ENCODE measurements at regions not wholly inside any gene's neighbourhood (a gene's known extent, or its start where the extent isn't known, plus 50 kb on each side); places are given as distances from the start of the nearest gene placed in this dataset.

- DNase-seq (ENCODE audit: low read depth in 1 of 2, low spot score in 1 of 2): no peak
These were observed 2412.4 kb downstream of the PCDH9 start for GRCh38 chr13:64817691-64818090.

- no peak for DNase-seq (ENCODE audit: low read depth in 1 of 2, low spot score in 1 of 2)
These were observed 2419.4 kb downstream of the PCDH9 start for GRCh38 chr13:64810750-64811149.

- no peak for DNase-seq (ENCODE audit: low read depth in 1 of 2, low spot score in 1 of 2)
These were observed 2421.4 kb downstream of the PCDH9 start for GRCh38 chr13:64808704-64809103.

- no peak for DNase-seq (ENCODE audit: low read depth in 1 of 2, low spot score in 1 of 2)
These were observed 2428.4 kb downstream of the PCDH9 start for GRCh38 chr13:64801768-64802167.

- no peak for DNase-seq (ENCODE audit: low read depth in 1 of 2, low spot score in 1 of 2)
These were observed 2431.7 kb downstream of the PCDH9 start for GRCh38 chr13:64798422-64798821.

GRCh38 chr13:64793592-64793991 is 2436.5 kb downstream of the PCDH9 start:
- DNase-seq (ENCODE audit: low read depth in 1 of 2, low spot score in 1 of 2): no peak

- DNase-seq (ENCODE audit: low read depth in 1 of 2, low spot score in 1 of 2): no peak
These were observed 2437.0 kb downstream of the PCDH9 start for GRCh38 chr13:64793131-64793530.

- no peak for DNase-seq (ENCODE audit: low read depth in 1 of 2, low spot score in 1 of 2)
These were observed 2438.8 kb downstream of the PCDH9 start for GRCh38 chr13:64791373-64791772.

- no peak for DNase-seq (ENCODE audit: low read depth in 1 of 2, low spot score in 1 of 2)
These were observed 2447.7 kb downstream of the PCDH9 start for GRCh38 chr13:64782466-64782865.

GRCh38 chr13:64778002-64778401 is 2452.1 kb downstream of the PCDH9 start:
- DNase-seq (ENCODE audit: low read depth in 1 of 2, low spot score in 1 of 2): no peak

- DNase-seq (ENCODE audit: low read depth in 1 of 2, low spot score in 1 of 2): no peak
These were observed 2455.2 kb downstream of the PCDH9 start for GRCh38 chr13:64774915-64775314.

GRCh38 chr13:64770743-64771142 is 2459.4 kb downstream of the PCDH9 start:
- no peak for DNase-seq (ENCODE audit: low read depth in 1 of 2, low spot score in 1 of 2)

GRCh38 chr13:64767054-64767453 is 2463.1 kb downstream of the PCDH9 start:
- DNase-seq (ENCODE audit: low read depth in 1 of 2, low spot score in 1 of 2): no peak

- no peak for DNase-seq (ENCODE audit: low read depth in 1 of 2, low spot score in 1 of 2)
These were observed 2464.5 kb downstream of the PCDH9 start for GRCh38 chr13:64765636-64766035.

- no peak for DNase-seq (ENCODE audit: low read depth in 1 of 2, low spot score in 1 of 2)
These were observed 2471.5 kb downstream of the PCDH9 start for GRCh38 chr13:64758521-64759244.

- DNase-seq (ENCODE audit: low read depth in 1 of 2, low spot score in 1 of 2): no peak
These were observed 2473.5 kb downstream of the PCDH9 start for GRCh38 chr13:64756621-64757020.

GRCh38 chr13:64755961-64756360 is 2474.2 kb downstream of the PCDH9 start:
- no peak for DNase-seq (ENCODE audit: low read depth in 1 of 2, low spot score in 1 of 2)

- DNase-seq (ENCODE audit: low read depth in 1 of 2, low spot score in 1 of 2): no peak
These were observed 2476.7 kb downstream of the PCDH9 start for GRCh38 chr13:64753233-64754000.

- no peak for DNase-seq (ENCODE audit: low read depth in 1 of 2, low spot score in 1 of 2)
These were observed 2480.8 kb downstream of the PCDH9 start for GRCh38 chr13:64749301-64749700.

GRCh38 chr13:64746845-64747244 is 2483.3 kb downstream of the PCDH9 start:
- DNase-seq (ENCODE audit: low read depth in 1 of 2, low spot score in 1 of 2): no peak

- DNase-seq (ENCODE audit: low read depth in 1 of 2, low spot score in 1 of 2): no peak
These were observed 2489.6 kb downstream of the PCDH9 start for GRCh38 chr13:64740493-64740892.

- no peak for DNase-seq (ENCODE audit: low read depth in 1 of 2, low spot score in 1 of 2)
These were observed 2504.6 kb downstream of the PCDH9 start for GRCh38 chr13:64725492-64725891.

GRCh38 chr13:64723724-64724123 is 2506.4 kb downstream of the PCDH9 start:
- no peak for DNase-seq (ENCODE audit: low read depth in 1 of 2, low spot score in 1 of 2)

Data from activated CD4-positive, alpha-beta T cell treated with anti-CD3 and anti-CD28 coated beads, Interleukin-2, amount 50 U/mL, for 24 hours (primary cell).